ENCODE measurements at regions not wholly inside any gene's neighbourhood (a gene's known extent, or its start where the extent isn't known, plus 50 kb on each side); places are given as distances from the start of the nearest gene placed in this dataset.
"Not testable (repeated sequence)": the region's sequence is repeated elsewhere in the genome, so short reads cannot be mapped to it uniquely, and the experiment has no call there.

DNA sequence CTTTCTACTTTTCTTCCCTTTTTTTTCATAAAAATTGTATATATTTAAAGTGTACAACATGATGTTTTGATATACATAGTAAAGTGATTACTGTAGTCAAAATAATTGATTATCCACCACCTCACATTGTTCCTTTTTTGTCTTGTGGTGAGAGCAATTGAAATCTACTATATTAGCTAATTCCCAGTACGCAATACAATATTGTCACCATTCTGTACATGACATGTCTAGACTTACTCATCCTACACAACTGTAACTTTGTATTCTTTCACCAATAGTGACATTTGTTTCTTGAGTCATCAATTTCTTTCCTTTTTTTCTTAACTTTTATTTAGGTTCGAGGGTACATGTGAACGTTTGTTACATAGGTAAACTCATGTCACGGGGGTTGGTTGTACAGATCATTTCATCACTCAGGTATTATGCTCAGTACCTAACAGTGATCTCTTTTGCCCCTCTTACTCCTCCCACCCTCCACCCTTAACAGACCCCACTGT is 265.2 kb downstream of the KCNRG start:
- no peak for DNase-seq

DNA sequence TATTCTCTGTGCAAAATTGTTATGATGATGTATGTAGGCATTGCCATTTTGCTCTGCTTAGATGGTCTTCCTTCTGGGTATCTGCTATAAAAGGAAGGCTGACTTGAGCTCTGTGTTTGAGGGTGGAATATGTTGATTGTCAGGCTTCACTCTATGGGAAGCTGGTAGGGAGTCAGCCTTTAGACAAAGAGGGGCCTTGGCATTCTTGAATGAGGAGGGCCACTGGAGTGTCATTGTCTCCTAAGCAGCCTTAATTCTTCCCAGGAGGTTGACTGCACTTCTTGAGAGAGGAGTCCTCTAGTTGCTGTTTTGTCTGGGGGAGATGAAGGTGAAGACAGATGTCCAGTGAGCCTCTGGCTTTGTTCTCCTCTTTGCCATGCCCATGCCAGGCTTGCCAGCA is 266.8 kb downstream of the KCNRG start:
- no peak for DNase-seq

- DNase-seq = no peak
These were observed 267.8 kb downstream of the KCNRG start for GRCh38 chr13:50283017-50283416.

GRCh38 chr13:50284540-50284939 is 269.3 kb downstream of the KCNRG start:
- DNase-seq = no peak

GRCh38 chr13:50285283-50285682 is 270.0 kb downstream of the KCNRG start:
- DNase-seq = no peak

GRCh38 chr13:50286324-50286723 is 271.1 kb downstream of the KCNRG start:
- DNase-seq = no peak

DNA sequence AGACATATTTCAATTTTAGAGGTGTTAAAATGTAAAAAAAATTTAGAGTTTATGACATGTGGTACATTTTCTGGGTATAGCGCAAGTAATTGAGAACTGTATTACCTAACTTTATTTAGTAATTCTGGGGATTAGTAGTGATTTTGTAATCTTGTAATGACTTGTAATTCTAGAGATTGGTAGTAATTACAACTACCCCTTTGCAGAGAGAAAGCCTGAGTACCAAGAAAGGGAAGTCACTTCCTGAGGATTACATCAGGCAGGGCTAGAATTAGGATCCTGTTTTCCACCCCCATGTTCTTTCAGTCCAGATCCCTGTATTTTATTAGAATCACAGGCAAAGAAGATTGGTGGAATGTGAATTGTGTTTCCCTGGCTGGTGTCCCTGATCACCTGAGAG is 274.9 kb downstream of the KCNRG start:
- no peak for DNase-seq

GRCh38 chr13:50291611-50292010 is 276.4 kb downstream of the KCNRG start:
- DNase-seq = no peak

DNA sequence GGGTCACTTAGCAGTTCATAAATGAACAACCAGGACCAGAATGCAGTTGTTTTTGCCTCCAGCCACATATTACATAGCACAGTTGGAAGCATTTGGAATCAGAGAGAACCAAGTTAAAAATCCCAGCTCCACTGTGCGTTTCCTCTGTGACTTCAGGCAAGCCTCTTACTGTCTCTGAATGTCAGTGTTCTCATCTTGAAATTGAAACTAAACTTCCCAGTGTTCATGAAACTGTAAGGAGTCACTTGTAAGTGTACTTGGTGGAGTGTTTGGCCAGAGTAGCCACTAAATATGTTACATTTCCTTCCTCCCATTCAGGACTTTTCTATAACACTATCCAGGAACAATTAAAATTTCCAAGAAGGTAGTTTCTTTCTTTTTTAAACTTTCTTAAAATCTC is 276.8 kb downstream of the KCNRG start:
- no peak for DNase-seq

- DNase-seq = not testable (repeated sequence)
These were observed 279.2 kb downstream of the KCNRG start for GRCh38 chr13:50294425-50294824.

GRCh38 chr13:50299546-50300249 is 284.5 kb downstream of the KCNRG start:
- DNase-seq = no peak

GRCh38 chr13:50303963-50304721 is 288.9 kb downstream of the KCNRG start:
- DNase-seq = no peak

DNA sequence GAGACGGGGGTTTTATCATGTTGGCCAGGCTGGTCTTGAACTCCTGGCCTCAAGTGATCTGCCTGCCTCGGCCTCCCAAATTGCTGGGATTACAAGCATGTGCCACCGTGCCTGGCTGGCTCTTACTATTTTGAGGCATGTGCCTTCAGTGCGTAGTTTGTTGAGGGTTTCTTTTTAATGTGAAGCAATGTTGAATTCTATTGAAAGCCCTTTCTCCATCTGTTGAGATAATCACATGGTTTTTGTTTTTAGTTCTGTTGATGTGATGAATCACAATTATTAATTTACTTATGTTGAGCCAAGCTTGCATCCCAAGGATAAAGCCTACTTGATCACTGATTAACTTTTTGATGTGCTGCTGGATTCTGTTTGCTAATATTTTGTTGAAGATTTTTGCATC is 290.9 kb downstream of the KCNRG start:
- DNase-seq = no peak

- no peak for DNase-seq
These were observed 294.1 kb downstream of the KCNRG start for GRCh38 chr13:50309318-50309717.

DNA sequence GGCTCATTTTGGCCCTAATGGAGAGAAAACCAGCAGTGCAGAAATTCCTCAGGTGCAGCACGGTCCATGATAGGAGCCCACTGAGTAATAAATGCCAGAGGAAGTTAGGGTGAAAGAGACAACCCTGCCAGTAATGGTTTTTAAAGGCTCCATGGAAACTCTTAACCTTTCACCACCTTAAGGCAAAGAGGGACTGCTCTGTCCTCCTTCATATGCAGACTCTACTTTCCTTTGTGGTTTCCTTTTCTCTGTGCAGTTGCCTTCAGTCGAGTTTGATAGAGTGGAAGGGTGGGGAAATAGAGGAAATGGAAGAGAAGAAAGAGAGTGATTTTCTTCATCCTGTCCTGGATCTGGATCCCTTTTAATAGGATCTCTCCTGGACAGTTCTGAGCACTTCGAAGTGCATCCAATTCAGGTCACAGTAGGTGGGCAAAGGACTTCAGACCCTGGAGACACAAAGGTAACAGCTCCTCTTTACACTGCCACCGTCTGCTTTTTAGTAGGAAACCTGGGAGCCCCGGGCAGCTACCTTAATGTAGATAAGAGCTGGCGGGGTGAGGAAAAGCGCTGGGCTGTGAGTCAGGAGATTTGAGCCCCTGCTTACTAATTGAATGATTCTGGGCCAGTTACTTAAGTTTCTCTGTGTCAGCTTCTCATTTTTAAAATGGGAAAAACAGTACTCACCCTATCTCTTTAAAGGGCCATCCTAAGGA is 294.8 kb downstream of the KCNRG start:
- DNase-seq = no peak

- DNase-seq = no peak
These were observed 295.5 kb downstream of the KCNRG start for GRCh38 chr13:50310734-50311133.

GRCh38 chr13:50318887-50319286 is 303.6 kb downstream of the KCNRG start:
- no peak for DNase-seq

GRCh38 chr13:50319635-50320255 is 304.5 kb downstream of the KCNRG start:
- no peak for DNase-seq

- no peak for DNase-seq
These were observed 305.1 kb downstream of the KCNRG start for GRCh38 chr13:50320271-50320862.

DNA sequence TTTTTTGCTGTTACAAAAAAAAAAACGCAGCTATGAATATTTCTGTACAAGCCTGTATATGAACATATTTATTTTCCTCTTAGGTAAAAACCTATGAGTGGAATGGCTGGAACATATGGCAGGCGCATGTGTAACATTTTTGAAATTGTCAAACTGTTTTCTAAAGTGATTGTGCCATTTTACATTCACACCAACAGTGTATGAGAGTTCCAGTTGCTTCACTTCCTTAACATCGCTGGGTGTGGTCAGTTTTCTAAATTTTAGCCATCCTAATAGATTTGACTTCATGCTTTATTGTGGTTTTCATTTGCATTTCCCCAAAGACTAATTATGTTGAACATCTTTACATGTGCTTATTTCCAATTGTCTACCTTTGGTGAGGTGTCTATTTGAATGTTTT is 306.8 kb downstream of the KCNRG start:
- no peak for DNase-seq

- DNase-seq = no peak
These were observed 308.3 kb downstream of the KCNRG start for GRCh38 chr13:50323440-50324065.

DNA sequence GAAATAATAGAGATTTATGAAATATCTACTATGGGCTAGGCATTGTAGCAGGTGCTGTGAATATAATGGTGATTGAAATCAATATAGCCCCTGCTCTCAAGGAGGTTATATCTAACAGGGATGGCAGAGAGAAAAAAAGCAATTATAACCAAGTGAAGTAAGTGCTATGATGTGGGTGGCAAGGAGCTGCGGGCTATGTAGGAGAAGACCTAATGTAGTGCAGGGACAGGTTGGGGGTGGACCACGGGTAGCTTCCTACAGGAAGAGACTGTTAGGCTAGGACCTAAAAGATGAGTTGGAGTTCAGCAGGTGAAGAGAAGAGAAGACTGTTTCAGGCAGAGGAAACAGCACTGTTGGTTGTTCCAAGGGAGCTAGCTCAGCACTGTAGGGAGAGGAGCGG is 311.0 kb downstream of the KCNRG start:
- DNase-seq = no peak

Measured in cortex of kidney (tissue), 1 donor.